GM19468 (cell line): ENCODE measurements at regions not wholly inside any gene's neighbourhood (a gene's known extent, or its start where the extent isn't known, plus 50 kb on each side); places are given as distances from the start of the nearest gene placed in this dataset.
"Not testable (repeated sequence)": the region's sequence is repeated elsewhere in the genome, so short reads cannot be mapped to it uniquely, and the experiment has no call there.

Experiments used
- ATAC-seq: cut with Tn5 transposase; IDR thresholded peaks from one replicate; pipeline ENCODE4 v1.9.1; 2021; ENCODE audit warnings: mild to moderate bottlenecking, moderate library complexity, moderate number of reproducible peaks; ENCODE audit not compliant: unreplicated experiment; ENCODE audit errors: extremely low read depth

- no peak for ATAC-seq
Observed at GRCh38 chr14:105581551-105582341, 55.4 kb downstream of the TMEM121 start.

- no peak for ATAC-seq
Observed at GRCh38 chr14:105582639-105583038, 56.3 kb downstream of the TMEM121 start.

- not testable (repeated sequence) for ATAC-seq
Observed at GRCh38 chr14:105583914-105584313, 57.5 kb downstream of the TMEM121 start.

DNA sequence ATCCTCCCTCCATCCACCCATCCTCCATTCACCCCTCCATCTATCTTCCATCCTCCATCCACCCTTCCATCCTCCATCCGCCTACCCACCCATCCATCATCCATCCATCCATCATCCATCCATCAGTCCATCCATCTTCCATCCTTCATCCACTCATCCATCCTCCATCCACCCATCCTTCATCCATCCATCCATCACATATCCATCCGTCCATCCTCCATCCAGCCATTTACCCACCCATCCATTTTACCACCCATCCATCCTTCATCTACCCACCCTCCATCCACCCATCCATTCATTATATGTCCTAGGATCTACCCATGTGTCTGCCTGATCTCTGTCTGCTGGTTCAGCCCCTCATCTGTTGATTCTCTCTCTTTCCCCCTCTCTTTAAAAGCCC lies 58.9 kb downstream of the TMEM121 start:
- not testable (repeated sequence) for ATAC-seq

GRCh38 chr14:105585722-105586121 lies 59.3 kb downstream of the TMEM121 start:
- ATAC-seq, result not testable (repeated sequence)

DNA sequence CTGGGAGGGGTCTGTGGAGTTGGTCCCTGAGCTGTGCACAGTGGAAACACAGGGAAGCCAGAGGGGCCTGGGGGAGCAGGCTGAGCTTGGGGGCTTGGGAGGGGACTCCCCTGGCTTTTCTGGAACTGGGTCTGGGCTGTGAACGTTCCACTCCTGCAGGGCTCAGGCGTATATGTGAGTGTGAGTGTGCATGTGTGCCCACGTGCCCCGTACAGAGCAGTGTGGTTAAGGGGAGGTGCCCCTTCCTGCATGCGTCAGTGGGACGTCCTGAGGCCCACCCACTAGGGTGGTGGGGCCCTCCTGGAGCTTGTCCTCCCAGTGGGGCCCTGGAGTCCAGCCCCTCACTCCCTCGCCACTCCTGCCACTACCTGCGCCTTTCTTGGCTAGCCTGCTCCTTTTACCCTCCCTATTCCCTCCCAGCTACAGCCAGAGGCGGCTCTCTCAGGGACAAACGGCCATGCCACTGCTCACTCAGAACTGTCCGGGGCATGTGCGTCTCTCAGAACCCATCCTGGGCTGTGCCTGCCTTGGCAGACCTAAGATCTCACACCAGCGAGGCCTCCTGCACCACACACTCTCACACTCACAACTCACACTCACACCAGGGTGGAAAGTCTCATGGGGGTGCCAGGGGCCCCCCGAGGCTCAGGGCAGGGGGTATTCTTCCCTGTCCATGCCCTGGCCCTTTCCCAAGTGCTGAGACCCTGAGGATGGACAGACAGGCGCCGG lies 59.9 kb downstream of the TMEM121 start:
- not testable (repeated sequence) for ATAC-seq

DNA sequence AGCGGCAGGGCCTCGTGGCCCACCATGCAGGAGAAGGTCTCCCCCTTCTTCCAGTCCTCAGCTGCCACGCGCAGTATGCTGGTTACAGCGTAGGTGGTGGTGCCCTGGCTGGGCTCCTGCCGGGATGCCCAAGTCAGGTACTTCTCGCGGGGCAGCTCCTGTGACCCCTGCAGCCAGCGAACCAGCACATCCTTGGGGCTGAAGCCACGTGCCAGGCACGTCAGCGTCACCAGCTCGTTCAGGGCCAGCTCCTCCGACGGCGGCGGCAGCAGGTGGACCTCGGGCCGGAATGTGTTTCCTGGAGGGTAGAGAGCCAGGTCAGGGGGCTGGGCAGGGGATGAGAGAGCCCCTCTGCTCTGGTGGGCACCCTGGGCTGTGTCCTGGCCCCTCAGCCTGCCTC lies 60.7 kb downstream of the TMEM121 start:
- ATAC-seq, result not testable (repeated sequence)

GRCh38 chr14:105587482-105588235 lies 61.3 kb downstream of the TMEM121 start:
- ATAC-seq, result not testable (repeated sequence)

GRCh38 chr14:105588236-105588860 lies 62.0 kb downstream of the TMEM121 start:
- ATAC-seq, result no peak

GRCh38 chr14:105589161-105589925 lies 63.0 kb downstream of the TMEM121 start:
- ATAC-seq, result no peak

- ATAC-seq, result not testable (repeated sequence)
Observed at GRCh38 chr14:105589926-105590185, 63.5 kb downstream of the TMEM121 start.

GRCh38 chr14:105591052-105591451 lies 64.7 kb downstream of the TMEM121 start:
- ATAC-seq, result no peak

DNA sequence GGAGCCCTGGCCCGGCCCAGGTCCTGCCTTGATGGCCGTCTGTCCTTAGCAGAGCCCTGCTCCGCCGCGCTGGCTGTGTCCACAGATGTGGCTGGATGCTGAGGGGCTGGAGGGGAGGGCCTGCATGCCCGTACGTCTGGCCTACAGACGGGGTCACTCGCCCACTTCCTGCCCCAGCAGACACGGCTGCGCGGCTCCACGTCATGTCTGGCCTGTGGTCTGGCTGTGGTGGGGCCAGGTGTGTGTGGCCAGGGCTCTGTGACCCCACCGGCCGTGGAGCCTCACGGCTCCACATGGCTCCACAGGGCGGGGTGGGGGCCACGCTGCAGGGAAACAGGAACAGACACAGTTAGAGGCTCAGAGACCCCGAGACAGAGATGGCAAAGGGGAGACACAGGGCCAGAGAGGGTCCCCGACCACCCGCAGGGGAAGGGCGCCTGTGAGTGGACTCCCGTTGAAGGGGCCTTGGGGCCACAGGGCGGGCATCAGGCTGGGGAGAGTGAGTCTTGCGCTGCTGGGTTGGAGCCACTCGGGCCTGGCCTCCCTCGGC lies 65.5 kb downstream of the TMEM121 start:
- ATAC-seq, result not testable (repeated sequence)

GRCh38 chr14:105592646-105593045 lies 66.3 kb downstream of the TMEM121 start:
- not testable (repeated sequence) for ATAC-seq

DNA sequence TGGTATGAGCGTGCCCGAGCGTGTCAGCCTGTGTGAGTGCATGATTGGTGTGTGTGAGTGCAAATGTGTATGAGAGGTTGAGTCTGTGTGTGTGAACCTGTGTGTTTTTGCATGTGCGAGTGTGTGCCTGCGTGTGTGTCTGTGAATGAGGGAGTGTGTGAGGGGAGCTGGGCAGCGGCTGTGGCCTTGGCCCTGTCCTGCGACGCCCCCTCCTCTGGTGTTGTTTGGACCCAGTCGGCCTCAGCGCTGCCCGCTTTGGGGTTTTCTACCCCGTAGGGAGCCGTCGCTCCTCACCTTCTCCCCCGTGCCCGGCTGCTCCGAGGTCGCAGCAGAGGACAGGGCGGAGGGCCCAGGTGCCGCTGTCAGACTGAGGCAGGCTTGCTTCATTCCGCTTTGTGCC lies 69.0 kb downstream of the TMEM121 start:
- not testable (repeated sequence) for ATAC-seq

DNA sequence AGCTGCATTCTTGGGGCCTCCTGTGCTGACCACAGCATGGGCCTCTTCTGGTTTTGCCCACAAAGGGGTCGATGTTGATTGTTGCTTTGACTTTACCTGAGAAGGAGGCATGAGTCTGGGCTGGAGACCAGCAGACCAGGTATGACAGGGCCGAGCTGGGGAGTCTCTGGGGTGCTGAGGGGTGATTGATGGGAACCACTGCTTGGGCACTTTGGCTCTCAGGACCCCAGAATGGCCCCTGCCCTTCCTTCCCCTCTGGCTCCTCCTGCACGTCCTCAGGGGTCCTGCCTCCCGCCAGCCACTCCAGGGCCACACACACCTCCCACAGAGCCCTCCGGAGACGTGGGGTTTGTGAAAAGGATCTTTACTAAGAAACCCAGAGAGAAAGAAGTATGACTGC lies 70.0 kb downstream of the TMEM121 start:
- ATAC-seq, result not testable (repeated sequence)

- not testable (repeated sequence) for ATAC-seq
Observed at GRCh38 chr14:105598040-105598763, 71.8 kb downstream of the TMEM121 start.

GRCh38 chr14:105598925-105599586 lies 72.7 kb downstream of the TMEM121 start:
- ATAC-seq, result not testable (repeated sequence)
